Thoracic aorta (tissue), 2 donors: ENCODE measurements at regions not wholly inside any gene's neighbourhood (a gene's known extent, or its start where the extent isn't known, plus 50 kb on each side); places are given as distances from the start of the nearest gene placed in this dataset.
"Not testable (repeated sequence)": the region's sequence is repeated elsewhere in the genome, so short reads cannot be mapped to it uniquely, and the experiment has no call there.

Source experiments
- ATAC-seq: fragments of 150-250 bp; one replicate; pipeline ENCODE4 v1.8.0; 2017; ENCODE audit warnings: low read depth; ENCODE audit not compliant: insufficient number of reproducible peaks, low FRiP score
- DNase-seq: peaks from one replicate; pipeline ENCODE4 v3.0.0-alpha.2; 2020; ENCODE audit warnings: low spot score
- H3K27ac ChIP-seq, 2 donors: fragments of 200-600 bp; sonication (generic); 1 replicate in 1 of 2; 2 replicates in 1 of 2; pipeline ENCODE4 v1.5.1; 2016; ENCODE audit warnings: mild to moderate bottlenecking in 2 of 2, moderate library complexity in 2 of 2
- H3K27me3 ChIP-seq: fragments of 200-600 bp; sonication (generic); replicated peaks from 2 replicates; pipeline ENCODE4 v1.6.0; 2016; ENCODE audit warnings: mild to moderate bottlenecking; ENCODE audit not compliant: insufficient read depth
- H3K36me3 ChIP-seq: fragments of 200-600 bp; sonication (generic); one replicate; pipeline ENCODE4 v1.5.1; 2016
- H3K4me1 ChIP-seq, 2 donors: fragments of 200-600 bp; sonication (generic); 1 replicate in 1 of 2; 2 replicates in 1 of 2; pipeline versions ENCODE4 v1.5.1 to v1.6.0; 2016; ENCODE audit warnings: low read depth in 2 of 2, mild to moderate bottlenecking in 1 of 2; ENCODE audit not compliant: control insufficient read depth in 1 of 2
- H3K4me3 ChIP-seq: fragments of 200-600 bp; sonication (generic); 2 replicates; pipeline ENCODE4 v1.5.1; 2016; ENCODE audit warnings: mild to moderate bottlenecking
- H3K9me3 ChIP-seq: fragments of 200-600 bp; sonication (generic); 2 replicates; pipeline ENCODE4 v1.5.1; 2016
- TF ChIP-seq, protein P1 (sequence below): fragments of 200-600 bp; sonication (generic); IDR thresholded peaks from one replicate; pipeline ENCODE4 v1.5.1; 2019; ENCODE audit warnings: antibody characterized with exemption

DNA sequence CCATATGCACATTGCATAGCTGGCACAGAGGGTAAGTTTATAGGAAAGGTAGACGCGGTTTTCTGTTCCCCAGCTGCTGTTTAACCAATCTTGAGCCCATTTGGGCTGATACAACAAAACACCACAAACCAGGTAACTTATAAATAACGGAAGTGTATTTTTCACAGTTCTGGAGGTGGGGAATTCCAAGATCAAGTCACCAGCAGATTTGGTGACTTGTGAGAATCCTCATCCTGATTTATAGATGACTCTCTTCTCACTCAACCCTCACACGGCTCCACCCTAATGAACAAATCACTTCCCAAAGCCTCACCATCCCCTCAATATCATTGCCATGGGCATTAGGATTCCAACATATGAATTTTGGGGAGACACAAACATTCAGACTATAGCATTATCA is 694.4 kb upstream of the NR2F2 start:
- H3K27ac ChIP-seq, result no peak overlapping the region
- TF ChIP-seq, protein P1, sequence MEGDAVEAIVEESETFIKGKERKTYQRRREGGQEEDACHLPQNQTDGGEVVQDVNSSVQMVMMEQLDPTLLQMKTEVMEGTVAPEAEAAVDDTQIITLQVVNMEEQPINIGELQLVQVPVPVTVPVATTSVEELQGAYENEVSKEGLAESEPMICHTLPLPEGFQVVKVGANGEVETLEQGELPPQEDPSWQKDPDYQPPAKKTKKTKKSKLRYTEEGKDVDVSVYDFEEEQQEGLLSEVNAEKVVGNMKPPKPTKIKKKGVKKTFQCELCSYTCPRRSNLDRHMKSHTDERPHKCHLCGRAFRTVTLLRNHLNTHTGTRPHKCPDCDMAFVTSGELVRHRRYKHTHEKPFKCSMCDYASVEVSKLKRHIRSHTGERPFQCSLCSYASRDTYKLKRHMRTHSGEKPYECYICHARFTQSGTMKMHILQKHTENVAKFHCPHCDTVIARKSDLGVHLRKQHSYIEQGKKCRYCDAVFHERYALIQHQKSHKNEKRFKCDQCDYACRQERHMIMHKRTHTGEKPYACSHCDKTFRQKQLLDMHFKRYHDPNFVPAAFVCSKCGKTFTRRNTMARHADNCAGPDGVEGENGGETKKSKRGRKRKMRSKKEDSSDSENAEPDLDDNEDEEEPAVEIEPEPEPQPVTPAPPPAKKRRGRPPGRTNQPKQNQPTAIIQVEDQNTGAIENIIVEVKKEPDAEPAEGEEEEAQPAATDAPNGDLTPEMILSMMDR, result no peak
- ATAC-seq (no peak), DNase-seq (no peak)
- H3K4me1 ChIP-seq, result no peaks in the 10 kb centered on the region
- no peaks in the 10 kb centered on the region for H3K36me3 ChIP-seq
- no peak overlapping the region for H3K4me3 ChIP-seq
- no peaks in the 10 kb centered on the region for H3K27me3 ChIP-seq
- H3K9me3 ChIP-seq, result no peaks in the 10 kb centered on the region

DNA sequence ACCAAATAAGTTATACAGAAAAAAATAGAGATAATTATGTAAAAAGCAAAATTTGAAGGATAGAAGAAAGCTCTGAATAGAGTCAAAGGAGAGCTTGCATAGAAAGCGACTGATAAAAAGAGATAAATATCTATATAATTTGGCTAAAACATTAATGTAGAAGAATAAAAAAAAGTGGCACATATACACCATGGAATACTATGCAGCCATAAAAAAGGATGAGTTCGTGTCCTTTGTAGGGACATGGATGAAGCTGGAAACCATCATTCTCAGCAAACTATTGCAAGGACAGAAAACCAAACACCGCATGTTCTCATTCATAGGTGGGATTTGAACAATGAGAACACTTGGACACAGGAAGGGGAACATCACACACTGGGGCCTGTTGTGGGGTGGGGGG is 693.3 kb upstream of the NR2F2 start:
- DNase-seq, H3K27me3 ChIP-seq, ATAC-seq, H3K36me3 ChIP-seq, H3K4me3 ChIP-seq, H3K27ac ChIP-seq, H3K9me3 ChIP-seq, H3K4me1 ChIP-seq: not testable (repeated sequence)

DNA sequence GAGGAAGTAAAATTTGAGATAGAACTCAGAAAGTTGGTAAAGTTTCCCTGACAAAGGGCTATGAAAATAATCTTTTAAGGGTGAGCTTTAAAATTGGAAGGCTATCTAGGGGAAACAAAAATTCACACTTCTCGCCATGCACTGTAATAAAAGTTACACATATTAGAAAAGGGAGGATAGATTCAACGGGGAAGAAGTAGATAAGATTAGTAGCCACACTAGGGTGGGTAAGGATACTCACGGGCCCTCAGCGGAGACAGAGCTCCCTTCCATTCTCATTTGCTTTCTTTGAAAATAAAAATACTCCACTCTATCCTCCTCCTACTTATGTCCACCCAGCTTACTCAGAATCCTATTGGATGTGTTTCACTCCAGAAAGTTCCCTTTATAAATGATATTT is 691.3 kb upstream of the NR2F2 start:
- Histone ChIP-seq H3K27me3 (no peaks in the 10 kb centered on the region), H3K4me1 (no peaks in the 10 kb centered on the region), H3K4me3 (no peak overlapping the region), H3K36me3 (no peaks in the 10 kb centered on the region), H3K9me3 (no peaks in the 10 kb centered on the region), H3K27ac (no peak overlapping the region)
- ATAC-seq, result no peak
- DNase-seq, result no peak
- TF ChIP-seq, protein P1, result no peak

DNA sequence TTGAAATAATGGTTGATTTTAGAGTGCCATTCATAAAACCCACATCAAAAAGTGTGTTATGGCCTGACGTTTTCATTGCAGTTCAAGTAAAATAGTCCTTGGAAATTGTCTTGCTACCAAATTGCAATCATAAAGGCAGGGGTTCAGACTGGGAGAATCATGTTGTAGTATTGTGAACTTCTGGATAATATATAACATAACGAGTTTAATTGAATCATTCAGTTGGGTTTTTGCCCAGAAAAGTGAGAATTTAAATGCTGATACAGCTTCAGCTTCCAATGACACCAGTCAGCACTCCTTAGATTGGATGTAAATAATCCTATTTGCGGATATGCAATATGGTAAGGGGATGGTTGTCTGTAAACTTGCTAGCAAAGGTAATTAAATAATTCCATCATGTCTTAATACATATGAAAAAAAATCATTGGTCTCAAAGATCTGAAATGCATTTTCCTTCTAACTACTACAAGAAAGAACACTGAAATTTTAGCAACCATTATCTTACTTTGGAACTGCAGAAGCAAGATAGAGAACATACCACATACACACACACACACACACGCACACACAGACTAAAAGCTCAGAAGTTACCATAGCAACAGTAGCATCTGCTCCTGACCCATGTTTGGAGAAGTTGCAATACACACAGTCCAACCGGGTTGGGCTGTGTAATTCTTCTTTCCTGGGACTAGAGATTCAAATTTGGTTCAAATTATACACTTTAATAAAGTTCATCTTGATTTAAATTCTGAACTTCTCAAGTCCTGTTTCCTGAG is 686.2 kb upstream of the NR2F2 start:
- DNase-seq (no peak), ATAC-seq (no peak)
- Histone ChIP-seq H3K4me1 (no peaks in the 10 kb centered on the region), H3K9me3 (no peaks in the 10 kb centered on the region), H3K27ac (no peak overlapping the region), H3K4me3 (no peak overlapping the region), H3K27me3 (no peaks in the 10 kb centered on the region), H3K36me3 (no peaks in the 10 kb centered on the region)
- TF ChIP-seq, protein P1, result no peak

DNA sequence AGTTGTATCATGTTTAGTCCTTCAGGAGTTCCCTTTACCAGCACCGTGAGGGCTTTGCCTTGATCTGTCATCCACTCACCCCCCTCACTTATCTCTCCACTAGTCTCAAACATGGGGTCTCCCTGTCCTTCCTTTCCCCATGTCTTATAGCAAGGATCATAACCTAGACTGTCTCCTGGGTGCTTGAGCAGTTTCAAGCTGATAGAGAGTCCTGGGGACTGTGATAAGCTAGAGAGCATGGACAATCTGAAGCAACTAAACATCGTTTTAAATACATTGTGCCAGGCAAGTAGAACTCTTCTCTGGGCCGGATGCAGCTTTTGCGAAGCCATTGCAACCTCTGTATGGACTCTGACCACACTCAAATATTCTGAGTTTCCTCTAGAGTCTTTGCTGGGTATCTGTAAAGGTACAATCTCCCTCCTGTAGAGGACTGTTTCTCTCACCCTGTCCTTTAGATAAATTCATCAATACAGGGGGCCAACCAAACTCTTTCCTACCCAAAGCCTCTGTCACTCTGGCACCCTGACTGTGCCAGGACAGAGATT is 684.6 kb upstream of the NR2F2 start:
- Histone ChIP-seq H3K4me1 (no peaks in the 10 kb centered on the region), H3K4me3 (no peak overlapping the region), H3K27me3 (no peaks in the 10 kb centered on the region), H3K36me3 (no peaks in the 10 kb centered on the region), H3K27ac (no peak overlapping the region), H3K9me3 (no peaks in the 10 kb centered on the region)
- ATAC-seq, result no peak
- DNase-seq, result no peak
- TF ChIP-seq, protein P1, result no peak
